PC-9 (cell line): ENCODE measurements at regions not wholly inside any gene's neighbourhood (a gene's known extent, or its start where the extent isn't known, plus 50 kb on each side); places are given as distances from the start of the nearest gene placed in this dataset.

Experiments used
- BruUV-seq: library from RNA; stranded (reverse); fragments of 400-500 nt; replicated peaks from 2 replicates; lab custom pipeline; 2021; lab: Mats Ljungman, UMichigan
- CTCF ChIA-PET: fragments of 300-600 bp; sonication (Branson Sonifier 250); formaldehyde crosslinking; loops from one replicate; lab custom pipeline; 2022; ENCODE audit warnings: antibody characterized with exemption; lab: Charles Lee
- POLR2A ChIA-PET: fragments of 300-600 bp; sonication (Branson Sonifier 250); formaldehyde crosslinking; loops from one replicate; lab custom pipeline; 2022; ENCODE audit warnings: antibody characterized with exemption; ENCODE audit not compliant: unreplicated experiment; lab: Charles Lee
- DNase-seq, 2 experiments: peaks; one replicate each; pipeline versions ENCODE4 v3.0.0 to v3.0.0-alpha.2; 2015 to 2022; ENCODE audit warnings: mixed read lengths in 1 of 2
- H2AFZ ChIP-seq: fragments of 200-600 bp; sonication (generic); 2 replicates; pipeline ENCODE4 v1.8.1; 2017; ENCODE audit warnings: antibody characterized with exemption
- H3F3A ChIP-seq: fragments of 200-600 bp; sonication (generic); 2 replicates; pipeline ENCODE4 v1.8.1; 2017; ENCODE audit warnings: antibody characterized with exemption, mild to moderate bottlenecking, low read depth; ENCODE audit not compliant: insufficient read depth
- H3K27ac ChIP-seq: fragments of 200-600 bp; sonication (generic); 2 replicates; pipeline ENCODE4 v1.6.1; 2016; ENCODE audit warnings: mixed run types
- H3K27me3 ChIP-seq: fragments of 200-600 bp; sonication (generic); 2 replicates; pipeline ENCODE4 v1.6.1; 2016; ENCODE audit warnings: low read depth, mixed run types; ENCODE audit not compliant: insufficient read depth
- H3K36me3 ChIP-seq: fragments of 200-600 bp; sonication (generic); 2 replicates; pipeline ENCODE4 v1.6.1; 2016; ENCODE audit warnings: low read depth, mixed run types
- H3K4me1 ChIP-seq: fragments of 200-600 bp; sonication (generic); replicated peaks from 2 replicates; pipeline ENCODE4 v1.6.1; 2016; ENCODE audit warnings: mixed run types; ENCODE audit not compliant: insufficient read depth
- H3K4me2 ChIP-seq: fragments of 200-600 bp; sonication (generic); 2 replicates; pipeline ENCODE4 v1.6.1; 2017; ENCODE audit warnings: mixed run types
- H3K4me3 ChIP-seq: fragments of 200-600 bp; sonication (generic); 2 replicates; pipeline ENCODE4 v1.6.1; 2016; ENCODE audit warnings: mixed run types
- H3K79me2 ChIP-seq: fragments of 200-600 bp; sonication (generic); 2 replicates; pipeline ENCODE4 v1.6.1; 2017; ENCODE audit warnings: low read depth, mixed run types
- H3K9me2 ChIP-seq: fragments of 200-600 bp; sonication (generic); 2 replicates; pipeline ENCODE4 v1.8.1; 2017; ENCODE audit warnings: mild to moderate bottlenecking; ENCODE audit not compliant: insufficient read depth
- H3K9me3 ChIP-seq: fragments of 200-600 bp; sonication (generic); 2 replicates; pipeline ENCODE4 v1.8.1; 2016; ENCODE audit warnings: low read depth; ENCODE audit not compliant: insufficient read depth
- H4K20me1 ChIP-seq: fragments of 200-600 bp; sonication (generic); 2 replicates; pipeline ENCODE4 v1.8.1; 2017; ENCODE audit not compliant: insufficient read depth
- CTCF ChIP-seq: fragments of 200-600 bp; sonication (generic); conservative IDR thresholded peaks from 2 replicates; pipeline ENCODE4 v1.6.1; 2017; ENCODE audit warnings: mixed run types, antibody characterized with exemption, mild to moderate bottlenecking, moderate library complexity
- EZH2 ChIP-seq: fragments of 200-600 bp; sonication (generic); IDR thresholded peaks from 2 replicates; pipeline ENCODE4 v1.8.0; 2017; ENCODE audit warnings: antibody characterized with exemption, low read depth
- intact Hi-C: fragments of 100-400 bp; cut with micrococcal nuclease; formaldehyde crosslinking; loops from one replicate; pipeline ENCODE4 v1.10.0; 2022; ENCODE audit not compliant: unreplicated experiment

- Histone ChIP-seq H2AFZ (no peak overlapping the region), H3K4me1 (no peaks in the 10 kb centered on the region), H3F3A (no peaks in the 10 kb centered on the region), H3K4me3 (no peak overlapping the region), H3K27ac (no peak overlapping the region), H3K9me3 (no peaks in the 10 kb centered on the region), H3K9me2 (no peaks in the 10 kb centered on the region), H3K36me3 (no peaks in the 10 kb centered on the region), H3K27me3 (no peaks in the 10 kb centered on the region), H4K20me1 (no peaks in the 10 kb centered on the region), H3K79me2 (no peaks in the 10 kb centered on the region), H3K4me2 (no peak overlapping the region)
- no TSS peak for BruUV-seq
- ChIA-PET POLR2A (no interaction called here), CTCF (no interaction called here)
- no peak for DNase-seq
- no peak for TF ChIP-seq CTCF
- no peak for TF ChIP-seq EZH2
- intact Hi-C loops = no loop called here
These were observed 111.4 kb upstream of the RBMS3 start for GRCh38 chr3:29169451-29169850.

GRCh38 chr3:29171043-29171990 lies 109.6 kb upstream of the RBMS3 start:
- Histone ChIP-seq H3K79me2 (no peaks in the 10 kb centered on the region), H3K27ac (no peak overlapping the region), H3K9me3 (no peaks in the 10 kb centered on the region), H3K4me3 (no peak overlapping the region), H3K4me2 (no peak overlapping the region), H4K20me1 (no peaks in the 10 kb centered on the region), H3K36me3 (no peaks in the 10 kb centered on the region), H3K27me3 (no peaks in the 10 kb centered on the region), H2AFZ (no peak overlapping the region), H3F3A (no peaks in the 10 kb centered on the region), H3K9me2 (no peaks in the 10 kb centered on the region), H3K4me1 (no peaks in the 10 kb centered on the region)
- no peak for DNase-seq
- ChIA-PET POLR2A (no interaction called here), CTCF (no interaction called here)
- no peak for TF ChIP-seq CTCF
- intact Hi-C loops = no loop called here
- no TSS peak for BruUV-seq

GRCh38 chr3:29176501-29176900 lies 104.4 kb upstream of the RBMS3 start:
- POLR2A ChIA-PET = no interaction called here
- H3K27ac ChIP-seq = no peak overlapping the region
- no TSS peak for BruUV-seq
- CTCF ChIA-PET = interaction anchor here (0.6 kb wide), 1 partner anchor 278 kb away, joined by 6 read pairs; no protein-coding TSS in a partner anchor
- H3K4me2 ChIP-seq = no peak overlapping the region
- intact Hi-C loops = no loop called here
- no peaks in the 10 kb centered on the region for H3K79me2 ChIP-seq
- no peaks in the 10 kb centered on the region for H3K27me3 ChIP-seq
- H3F3A ChIP-seq = no peaks in the 10 kb centered on the region
- H3K4me3 ChIP-seq = no peak overlapping the region
- no peaks in the 10 kb centered on the region for H3K4me1 ChIP-seq
- H3K9me2 ChIP-seq = no peaks in the 10 kb centered on the region
- no peak for DNase-seq
- no peaks in the 10 kb centered on the region for H3K36me3 ChIP-seq
- no peak for TF ChIP-seq CTCF
- no peak for TF ChIP-seq EZH2
- no peaks in the 10 kb centered on the region for H4K20me1 ChIP-seq
- H2AFZ ChIP-seq = no peak overlapping the region
- H3K9me3 ChIP-seq = no peaks in the 10 kb centered on the region
